Posterior cingulate gyrus (tissue), 11 donors: ENCODE measurements at regions not wholly inside any gene's neighbourhood (a gene's known extent, or its start where the extent isn't known, plus 50 kb on each side); places are given as distances from the start of the nearest gene placed in this dataset.
A peak's percentile ranks its signal among the peaks of the same experiment; 100 is the strongest.
"Not testable (repeated sequence)": the region's sequence is repeated elsewhere in the genome, so short reads cannot be mapped to it uniquely, and the experiment has no call there.

ENCODE experiments used
- DNase-seq, 10 donors: peaks; one replicate each; pipeline versions ENCODE4 v3.0.0 to v3.0.0-alpha.2; 2020 to 2021; ENCODE audit warnings: mixed read lengths in 3 of 10
- intact Hi-C: fragments of 100-400 bp; cut with DNase I; formaldehyde crosslinking; loops from one replicate; pipeline ENCODE4 v1.15.1; 2023

DNA sequence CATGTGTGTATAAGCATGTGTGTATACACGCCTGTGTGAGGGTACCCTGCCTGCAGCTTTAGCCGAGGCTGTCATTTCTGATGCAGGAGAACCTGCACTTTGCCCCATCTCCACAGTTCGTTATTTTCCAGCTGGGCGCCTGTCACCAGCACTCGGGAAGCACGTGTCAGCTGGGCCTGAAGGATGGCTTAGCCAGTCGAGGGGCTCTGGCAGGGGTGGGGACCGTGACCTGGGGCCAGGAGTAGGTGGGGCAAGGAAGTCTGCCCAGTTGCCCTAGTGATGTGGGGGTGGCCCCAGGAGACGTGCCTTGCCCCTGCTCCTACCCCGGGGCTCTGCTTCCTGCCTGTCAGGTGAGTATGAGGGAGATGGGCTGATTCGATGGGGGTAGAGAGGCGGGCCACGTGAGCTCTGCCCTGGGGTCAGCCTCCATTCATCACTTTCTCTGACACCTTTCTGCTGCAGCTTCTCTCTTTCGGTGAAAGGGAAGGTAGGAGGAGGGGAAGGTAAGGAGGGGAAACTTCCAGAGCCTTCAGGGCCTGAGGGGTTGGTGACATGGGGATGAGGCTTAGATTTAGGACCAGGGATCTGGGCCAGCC is 130.6 kb upstream of the SKOR2 start:
- intact Hi-C loops: no loop called here

DNA sequence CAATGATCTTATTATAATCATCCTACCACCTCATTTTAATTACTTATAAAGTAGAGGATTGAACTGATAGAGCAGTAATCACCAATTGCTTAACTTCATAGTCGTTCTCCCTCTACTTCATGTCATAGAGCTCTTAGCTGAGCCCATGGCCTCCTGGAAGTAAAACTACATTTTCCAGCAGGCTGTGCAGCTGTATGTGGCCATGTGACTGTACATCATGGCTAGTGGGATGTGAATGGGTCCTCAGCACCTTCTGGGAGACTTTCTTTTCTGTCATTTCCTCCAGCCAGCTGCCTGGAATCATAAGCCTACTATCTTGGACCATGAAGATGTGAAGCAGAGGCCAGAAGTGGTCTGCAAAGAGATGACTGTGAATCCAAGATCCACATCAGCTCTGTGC is 128.7 kb upstream of the SKOR2 start:
- intact Hi-C loops: no loop called here
- no peak for DNase-seq

More for the DNA sequence above, 130.6 kb upstream of the SKOR2 start:
- DNase-seq: peak in 1 of 10 donors; percentile 81

DNA sequence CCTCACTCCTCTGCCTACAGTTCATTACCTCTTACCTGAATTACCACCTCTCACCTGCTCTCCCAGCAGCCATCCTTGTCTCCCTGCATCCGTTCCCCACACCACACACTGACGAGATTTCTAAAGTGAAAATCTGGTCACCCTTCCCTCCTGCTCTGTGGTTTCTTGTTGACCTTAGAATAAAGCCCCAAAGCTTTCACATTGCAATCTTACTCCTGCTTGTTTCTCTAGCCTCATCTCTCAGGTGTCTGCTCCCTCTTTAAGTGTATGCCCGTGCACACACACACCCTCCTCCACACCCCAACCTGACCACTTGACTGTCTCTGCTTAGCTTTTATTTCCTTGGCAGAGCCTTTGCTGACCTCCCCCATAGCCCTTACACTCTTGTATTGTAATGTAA is 122.0 kb upstream of the SKOR2 start:
- intact Hi-C loops: no loop called here
- no peak for DNase-seq

DNA sequence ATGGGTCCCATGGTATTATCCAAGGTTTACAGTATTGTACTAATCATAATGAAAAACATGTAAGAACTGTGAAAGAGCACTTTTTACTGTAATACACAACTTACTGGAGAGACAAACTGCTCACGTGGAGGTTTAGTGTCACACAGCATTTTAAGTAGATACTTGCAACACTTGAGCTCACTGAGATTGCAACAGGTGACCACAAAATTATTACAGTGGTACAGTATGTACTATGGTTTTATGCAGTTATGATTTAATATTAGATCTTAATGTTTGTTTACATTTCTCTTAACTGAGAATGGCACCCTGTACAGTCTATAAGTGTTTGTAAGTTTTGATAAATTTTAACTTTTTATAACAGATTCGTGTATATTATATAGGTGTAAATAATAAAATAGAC is 118.6 kb upstream of the SKOR2 start:
- DNase-seq: no peak
- intact Hi-C loops: no loop called here

DNA sequence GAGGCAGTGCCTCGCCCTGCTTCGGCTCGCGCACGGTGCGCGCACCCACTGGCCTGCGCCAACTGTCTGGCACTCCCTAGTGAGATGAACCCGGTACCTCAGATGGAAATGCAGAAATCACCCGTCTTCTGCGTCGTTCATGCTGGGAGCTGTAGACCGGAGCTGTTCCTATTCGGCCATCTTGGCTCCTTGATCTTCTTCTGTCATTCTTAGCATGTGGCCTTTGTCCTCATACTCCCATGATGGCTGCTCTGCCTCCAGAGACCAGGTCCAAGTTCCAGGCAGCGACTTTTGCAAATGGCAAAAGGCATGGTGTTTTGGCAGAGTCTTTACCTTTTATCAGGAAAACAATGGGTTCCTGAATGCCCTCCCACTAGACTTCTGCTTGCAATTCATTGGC is 102.6 kb upstream of the SKOR2 start:
- intact Hi-C loops, DNase-seq: not testable (repeated sequence)

DNA sequence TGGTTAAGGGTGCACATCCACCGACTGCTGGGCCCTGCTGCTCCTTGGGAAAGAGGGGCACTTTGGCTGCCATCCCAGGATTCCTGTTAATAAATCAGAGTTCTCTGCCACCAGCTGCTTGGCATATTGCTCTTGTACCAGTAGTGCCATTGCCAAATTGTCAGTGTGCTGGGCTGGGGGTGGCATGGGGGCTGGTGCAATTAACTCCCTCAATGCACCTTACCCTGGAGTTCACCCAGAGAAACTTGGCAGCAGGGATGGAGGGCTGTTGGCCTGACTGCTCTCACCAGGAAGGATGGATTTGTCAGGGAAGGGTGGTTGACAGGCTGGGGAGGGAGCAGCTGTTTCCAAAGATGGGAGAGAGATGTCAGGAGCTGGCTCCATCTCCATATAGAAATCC is 94.6 kb upstream of the SKOR2 start:
- intact Hi-C loops: no loop called here
- peak in 1 of 10 donors; percentile 81 for DNase-seq

DNA sequence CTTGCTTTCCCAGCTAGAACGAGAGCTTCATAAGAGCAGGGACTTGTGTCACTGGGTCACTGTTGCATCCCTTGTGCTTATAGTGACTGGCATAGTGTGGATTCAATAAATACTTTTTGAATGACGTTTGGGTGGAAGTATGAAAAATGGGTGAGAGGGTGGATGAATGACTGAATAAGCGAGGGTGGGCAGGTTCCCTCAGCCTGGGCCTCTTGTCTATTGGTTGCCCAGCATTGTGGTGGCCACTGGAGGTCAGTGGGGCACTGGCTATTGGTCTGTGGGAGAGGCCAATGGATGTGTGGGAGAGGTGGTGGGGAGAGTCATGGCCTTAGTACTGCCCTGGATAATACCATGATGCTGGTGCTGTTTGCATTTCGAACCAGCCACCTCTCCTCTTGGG is 93.8 kb upstream of the SKOR2 start:
- DNase-seq: no peak
- intact Hi-C loops: no loop called here

DNA sequence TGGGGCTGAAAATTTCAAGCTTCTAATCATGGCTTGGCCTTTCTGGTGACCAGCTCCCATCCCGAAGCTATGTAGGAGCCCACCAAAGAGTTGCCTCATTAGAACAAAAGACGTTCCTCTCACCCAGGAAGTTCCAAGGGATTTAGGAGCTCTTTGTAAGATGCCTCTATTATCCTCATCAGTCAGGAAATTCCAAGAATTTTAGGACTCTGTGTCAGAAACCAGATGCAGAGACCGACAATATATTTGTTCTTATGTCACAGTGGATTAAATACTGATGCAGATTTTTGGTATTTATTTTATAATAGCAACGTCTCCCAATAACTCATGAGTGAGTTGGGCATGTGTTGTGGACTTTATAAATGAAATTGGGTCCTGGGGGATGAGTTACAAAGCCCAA is 91.8 kb upstream of the SKOR2 start:
- intact Hi-C loops: no loop called here
- DNase-seq: no peak

DNA sequence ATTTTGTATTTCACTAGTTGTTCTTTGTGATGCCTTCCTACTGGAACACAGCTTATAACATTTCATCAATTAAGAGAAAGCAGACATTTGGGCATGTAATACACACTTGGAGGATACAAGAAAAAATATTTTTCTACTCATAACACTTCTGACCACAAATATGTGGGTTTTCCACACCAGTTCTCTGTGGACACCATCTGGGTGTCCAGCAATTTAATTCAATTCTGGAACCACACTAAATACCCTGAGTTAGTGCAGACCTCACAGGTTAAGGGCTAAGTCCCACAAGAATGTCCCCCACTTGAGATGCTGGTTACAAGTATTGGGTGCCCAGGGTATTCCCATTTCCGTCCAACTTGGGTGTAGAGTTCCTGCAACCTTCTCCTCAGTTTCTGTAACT is 91.1 kb upstream of the SKOR2 start:
- intact Hi-C loops: no loop called here

DNA sequence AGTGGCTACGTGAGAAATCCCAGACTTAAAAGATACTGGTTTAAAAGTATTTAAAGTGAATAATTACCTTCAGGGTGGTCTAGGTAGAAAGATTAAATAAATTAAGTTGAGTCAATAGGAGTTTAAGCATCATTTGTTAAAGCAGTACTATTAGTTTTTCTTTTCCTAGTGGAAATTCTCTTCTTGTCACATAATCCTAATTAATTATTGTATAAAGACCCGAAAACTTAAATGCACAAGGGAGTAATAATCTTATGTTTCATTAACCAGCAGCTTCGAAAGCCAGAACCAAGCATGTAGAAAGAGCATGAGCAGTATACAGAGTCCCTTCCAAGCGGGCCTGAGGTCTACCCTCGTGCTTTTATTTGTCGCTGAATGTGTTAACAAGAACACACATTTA is 90.2 kb upstream of the SKOR2 start:
- no peak for DNase-seq
- intact Hi-C loops: no loop called here

More for the DNA sequence above, 91.1 kb upstream of the SKOR2 start:
- DNase-seq: no peak

DNA sequence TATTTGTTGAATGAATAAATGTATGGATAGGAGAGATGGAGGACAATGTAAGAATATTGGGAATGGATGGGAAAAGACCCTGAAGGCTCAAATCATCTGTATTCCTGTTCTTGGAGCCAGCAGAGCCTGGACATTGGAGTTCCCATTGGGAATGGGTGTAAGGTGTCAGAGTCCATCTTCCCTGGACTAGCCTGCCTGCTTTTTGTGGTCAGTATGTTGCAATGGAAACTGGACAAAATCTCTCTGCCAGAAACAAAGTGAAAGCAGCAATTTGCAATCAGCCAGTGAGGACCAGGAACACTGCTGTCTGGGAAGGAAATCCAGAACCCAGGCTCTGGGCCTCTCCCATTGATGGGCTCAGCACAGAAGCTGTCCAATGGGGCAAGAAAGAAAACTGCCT is 83.5 kb upstream of the SKOR2 start:
- intact Hi-C loops: no loop called here
- DNase-seq: no peak

DNA sequence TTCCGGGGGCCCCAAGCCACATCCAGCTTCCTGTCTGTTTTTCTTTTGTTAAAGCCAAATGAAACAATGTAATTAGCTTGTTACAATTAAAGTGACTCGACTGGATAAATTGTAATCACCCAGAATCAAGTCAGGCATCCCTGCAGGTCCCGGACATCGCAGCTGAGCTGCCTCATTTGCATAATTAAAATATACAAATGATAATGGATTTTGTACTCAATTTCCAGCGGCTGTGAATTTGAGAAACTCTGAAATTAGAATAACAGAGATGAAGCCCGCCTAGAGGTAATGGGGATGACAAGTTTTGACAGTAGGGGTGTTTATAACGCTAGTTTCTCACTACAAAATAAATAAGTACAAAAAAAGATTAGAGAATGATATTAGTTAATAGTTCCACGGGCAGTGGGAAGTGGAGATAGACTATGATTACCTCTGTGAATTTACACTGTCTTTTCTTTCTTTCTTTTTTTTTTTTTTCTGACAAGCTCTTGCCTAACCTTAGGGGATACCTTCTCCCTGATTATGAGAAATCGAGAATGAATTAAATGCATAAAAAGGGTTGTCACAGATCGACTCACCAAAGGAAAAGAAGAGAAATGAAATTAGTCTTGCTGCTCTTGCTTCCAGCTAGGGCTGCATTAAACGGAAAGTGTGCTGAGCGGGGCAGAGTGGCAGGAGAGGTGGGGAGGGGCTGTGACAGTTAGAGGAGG is 82.6 kb upstream of the SKOR2 start:
- intact Hi-C loops: no loop called here

DNA sequence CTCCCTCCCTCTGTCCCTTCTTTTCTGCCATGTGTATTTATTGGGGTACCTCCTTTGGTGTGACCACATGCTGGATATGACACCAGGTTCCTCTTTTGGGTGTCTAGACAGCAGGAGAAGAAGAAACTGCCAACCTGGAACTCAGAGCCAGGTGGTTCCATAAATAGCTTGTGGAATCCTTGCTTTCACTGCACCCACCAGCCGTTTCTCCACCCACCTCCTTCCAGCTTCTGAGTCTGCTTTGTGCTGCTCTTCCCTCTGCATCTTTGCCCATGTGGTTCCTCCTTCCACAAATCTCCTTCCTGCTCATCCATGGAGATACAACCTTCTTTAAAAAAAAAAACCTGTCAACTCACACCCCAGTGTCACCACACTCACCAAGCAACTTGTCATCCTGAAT is 80.2 kb upstream of the SKOR2 start:
- no peak for DNase-seq
- intact Hi-C loops: no loop called here

More for the DNA sequence above, 82.6 kb upstream of the SKOR2 start:
- DNase-seq: no peak

DNA sequence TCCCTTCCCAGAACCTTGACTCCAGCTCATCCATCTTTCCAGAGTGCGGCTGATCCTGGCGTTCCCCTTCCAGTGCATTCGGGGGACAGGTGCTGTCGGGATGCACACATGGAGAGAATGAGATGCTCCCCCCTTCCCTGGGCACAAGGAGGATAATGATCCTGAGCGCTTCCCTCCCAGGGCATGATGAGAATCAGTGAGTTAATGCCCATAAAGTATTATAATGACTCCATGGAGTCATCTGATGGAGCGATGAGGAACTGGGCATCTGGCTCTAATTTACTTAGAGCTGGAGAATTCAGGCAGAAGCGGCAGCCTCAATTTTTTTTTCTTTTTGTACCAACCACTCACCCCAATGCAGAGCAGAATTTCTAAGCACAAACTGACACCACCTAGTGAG is 79.6 kb upstream of the SKOR2 start:
- intact Hi-C loops: no loop called here
- DNase-seq: no peak

DNA sequence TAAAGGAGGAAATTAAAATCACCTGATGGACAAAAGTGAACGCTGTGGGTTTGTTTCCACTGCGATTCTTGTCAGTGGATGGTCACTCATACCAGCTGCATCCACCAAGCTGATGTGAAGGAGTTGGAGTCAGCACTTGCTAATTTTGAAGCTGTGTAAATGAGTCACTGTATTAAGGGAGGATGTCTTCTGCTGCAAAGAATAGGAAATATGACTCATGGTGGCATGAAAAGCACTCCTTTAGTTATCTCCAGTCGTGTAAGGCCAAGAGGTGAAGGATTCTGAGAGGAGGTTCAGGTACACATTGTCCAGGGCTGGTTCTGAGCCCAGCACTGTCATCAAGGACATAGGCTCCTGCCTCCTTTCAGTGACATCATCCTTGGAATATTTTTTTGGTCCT is 71.7 kb upstream of the SKOR2 start:
- DNase-seq: no peak
- intact Hi-C loops: no loop called here

DNA sequence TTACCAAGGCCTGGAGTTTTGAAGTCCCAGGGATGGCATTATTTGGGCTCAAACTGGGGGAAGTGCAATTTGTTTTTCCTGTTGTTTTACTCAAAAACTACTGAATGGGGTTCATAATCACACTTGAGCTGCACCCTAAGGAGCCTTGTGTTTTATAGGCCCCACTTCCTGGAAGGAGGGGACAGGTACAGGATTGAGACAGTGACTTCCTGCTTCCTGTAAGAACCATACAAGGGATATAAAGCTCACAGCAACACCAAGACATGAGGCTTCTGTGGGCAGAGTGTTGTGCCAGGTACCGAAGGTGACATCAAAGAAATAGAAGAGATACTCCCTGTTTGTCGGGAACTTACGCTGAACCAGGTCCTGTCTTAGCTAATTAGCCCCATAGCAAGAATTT is 70.4 kb upstream of the SKOR2 start:
- DNase-seq: no peak
- intact Hi-C loops: no loop called here

DNA sequence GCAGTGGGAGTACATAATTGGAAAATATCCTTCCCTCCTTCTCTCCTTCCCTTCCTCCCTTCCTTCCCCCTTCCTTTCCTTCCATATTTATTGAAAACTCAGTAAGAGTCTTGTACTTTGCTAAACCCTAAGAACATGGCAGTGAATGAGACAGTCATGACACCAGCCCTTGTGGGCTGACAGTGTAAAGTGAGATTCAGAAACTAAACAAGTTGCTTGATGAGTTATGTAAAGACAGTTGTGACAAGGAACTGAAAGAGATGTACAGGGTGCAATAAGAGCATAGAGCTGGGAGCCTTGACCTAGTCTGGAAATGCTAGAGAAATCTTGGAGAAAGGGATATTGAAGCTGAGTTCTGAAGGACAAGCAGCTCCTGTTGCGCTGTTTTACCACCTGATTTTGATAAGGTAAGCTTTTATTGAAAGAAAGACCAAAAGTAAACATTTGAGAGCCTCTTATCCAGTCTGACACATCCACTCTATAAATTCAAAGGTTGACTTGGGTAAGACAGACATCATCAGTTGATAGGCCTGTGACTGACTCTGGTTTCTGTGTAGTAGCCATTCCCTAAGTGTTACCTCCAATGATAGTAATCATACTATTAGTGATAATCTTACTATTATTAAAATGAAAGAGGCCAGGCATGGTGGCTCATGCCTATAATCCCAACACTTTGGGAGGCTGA is 66.5 kb upstream of the SKOR2 start:
- DNase-seq: no peak
- intact Hi-C loops: no loop called here

DNA sequence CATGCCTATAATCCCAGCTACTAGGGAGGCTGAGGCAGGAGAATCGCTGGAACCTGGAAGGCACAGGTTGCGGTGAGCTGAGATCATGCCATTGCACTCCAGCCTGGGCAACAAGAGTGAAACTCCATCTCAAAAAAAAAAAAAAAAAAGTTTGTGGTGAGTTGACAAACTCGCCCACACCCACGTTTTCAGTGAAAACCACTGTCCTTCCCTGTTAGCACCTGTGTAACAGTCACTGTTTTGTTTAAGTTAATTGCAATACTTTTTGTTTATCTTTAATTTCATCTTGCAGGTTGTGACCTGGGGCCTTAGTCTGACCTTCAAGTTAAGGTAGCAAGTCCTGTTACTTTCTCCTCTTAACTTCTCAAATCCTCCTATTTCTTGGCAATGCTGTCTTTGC is 65.5 kb upstream of the SKOR2 start:
- DNase-seq: no peak
- intact Hi-C loops: no loop called here

DNA sequence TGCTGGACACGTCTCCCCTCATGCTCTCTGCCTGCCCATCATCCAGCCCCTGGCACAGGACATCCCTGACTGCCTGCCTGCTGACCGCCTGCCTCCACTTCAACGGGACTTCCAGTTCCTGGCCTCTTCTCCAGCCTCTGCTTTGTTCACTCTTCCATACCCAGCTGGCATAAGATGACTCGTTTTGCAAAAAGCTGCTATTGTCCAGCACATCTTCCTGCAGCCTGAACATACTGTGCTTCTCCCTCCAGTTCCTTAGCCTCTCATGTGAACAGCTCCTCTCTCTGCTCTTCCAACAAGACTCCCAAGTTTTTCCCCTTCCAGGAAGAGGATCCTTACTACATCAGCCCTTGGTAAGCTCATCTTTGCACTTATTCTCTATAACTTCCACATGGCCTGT is 62.4 kb upstream of the SKOR2 start:
- intact Hi-C loops: no loop called here
- peak in 3 of 10 donors; percentile 12 to 19 (median 17) for DNase-seq

DNA sequence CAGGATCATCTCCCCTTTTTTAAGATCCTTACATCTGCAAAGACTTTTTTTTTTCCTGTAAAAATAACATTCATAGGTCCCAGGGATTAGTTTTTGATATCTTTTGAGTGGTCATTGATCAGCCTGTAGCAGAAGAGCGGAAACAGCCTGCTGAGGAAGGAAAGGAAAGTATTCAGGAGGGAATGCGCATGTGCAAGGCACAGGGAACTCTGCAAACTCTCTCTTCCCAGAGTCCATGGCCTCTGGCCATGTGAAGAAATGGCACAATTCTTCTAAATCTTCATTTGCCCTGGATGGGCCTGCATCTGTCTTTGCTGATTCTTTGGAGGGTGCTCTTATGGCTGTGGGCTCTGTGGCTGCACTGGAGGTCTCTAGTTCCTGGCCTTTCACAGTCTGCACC is 60.1 kb upstream of the SKOR2 start:
- intact Hi-C loops: no loop called here
- no peak for DNase-seq
